Brain pericyte (primary cell): ENCODE measurements at regions not wholly inside any gene's neighbourhood (a gene's known extent, or its start where the extent isn't known, plus 50 kb on each side); places are given as distances from the start of the nearest gene placed in this dataset.

ENCODE experiments used
- DNase-seq: peaks from one replicate; pipeline ENCODE4 v3.0.0-alpha.2; 2012; ENCODE audit warnings: low read depth, low spot score

- DNase-seq, result no peak
Observed at GRCh38 chr4:123922847-123923246, 526.3 kb downstream of the SPRY1 start.

GRCh38 chr4:123924536-123924935, 527.9 kb downstream of the SPRY1 start:
- no peak for DNase-seq

DNA sequence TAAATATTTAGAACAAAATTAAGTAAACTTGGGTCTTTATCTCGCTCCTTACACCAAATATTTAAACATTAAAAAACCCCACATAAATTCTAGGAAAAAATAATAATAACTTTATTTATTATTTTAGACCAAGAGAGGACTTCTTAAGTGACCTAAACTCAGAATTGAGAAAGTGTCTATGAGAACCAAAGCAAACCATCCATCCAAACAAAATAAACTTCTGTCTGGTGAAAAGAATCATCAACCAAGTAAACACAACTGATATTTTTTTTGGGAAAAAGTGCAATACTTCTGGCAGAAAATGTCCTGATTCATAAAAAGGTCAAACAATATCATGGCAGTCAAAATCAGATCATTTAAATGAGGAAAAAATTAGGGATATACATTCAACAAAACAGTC, 533.0 kb downstream of the SPRY1 start:
- peak; percentile 16 for DNase-seq

DNA sequence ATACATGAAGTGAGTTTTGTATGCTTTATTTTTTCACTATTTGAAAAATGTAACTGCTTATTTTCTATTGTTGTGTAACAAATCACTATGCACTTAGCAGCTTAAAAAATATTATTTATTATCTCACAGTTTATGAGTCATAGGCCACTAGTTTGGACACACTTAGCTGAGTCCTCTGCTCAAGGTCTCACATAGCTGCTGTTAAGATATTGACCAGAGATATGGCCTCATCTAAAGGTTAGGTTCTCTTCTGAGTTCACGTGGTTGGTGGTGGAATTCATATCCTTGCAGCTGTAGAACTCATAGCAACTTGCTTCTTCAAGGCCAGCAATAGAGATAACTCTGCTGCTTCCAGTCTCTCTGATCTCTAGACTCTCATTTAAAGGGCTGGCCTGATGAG, 534.4 kb downstream of the SPRY1 start:
- DNase-seq, result no peak

GRCh38 chr4:123934096-123934495, 537.5 kb downstream of the SPRY1 start:
- DNase-seq, result no peak

- no peak for DNase-seq
Observed at GRCh38 chr4:123936621-123937043, 540.0 kb downstream of the SPRY1 start.

GRCh38 chr4:123937581-123937980, 541.0 kb downstream of the SPRY1 start:
- DNase-seq, result no peak

GRCh38 chr4:123939621-123940020, 543.0 kb downstream of the SPRY1 start:
- peak; percentile 13 for DNase-seq

- DNase-seq, result no peak
Observed at GRCh38 chr4:123940604-123941003, 544.0 kb downstream of the SPRY1 start.

GRCh38 chr4:123941306-123941705, 544.7 kb downstream of the SPRY1 start:
- no peak for DNase-seq

- DNase-seq, result no peak
Observed at GRCh38 chr4:123943976-123944375, 547.4 kb downstream of the SPRY1 start.

GRCh38 chr4:123945301-123945700, 548.7 kb downstream of the SPRY1 start:
- DNase-seq, result no peak

DNA sequence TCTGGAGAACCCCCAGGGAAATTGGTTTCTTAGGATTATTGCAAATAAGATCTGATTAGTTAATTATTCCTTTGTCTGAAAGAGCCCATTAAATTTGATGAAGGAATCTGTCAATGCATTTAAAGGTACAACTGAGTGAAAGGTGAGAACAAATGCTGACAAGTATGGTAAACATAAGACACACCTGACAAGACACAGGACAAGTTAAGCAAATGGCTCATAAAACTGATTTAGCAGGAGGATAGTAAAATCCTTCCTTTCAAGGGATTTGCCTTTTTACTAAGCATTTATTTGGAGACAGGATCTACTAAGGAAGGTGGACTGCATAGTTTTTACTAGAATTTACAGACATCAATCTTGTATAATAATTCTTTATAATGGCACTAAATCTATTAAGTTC, 553.9 kb downstream of the SPRY1 start:
- DNase-seq, result no peak

GRCh38 chr4:123952530-123953274, 556.1 kb downstream of the SPRY1 start:
- no peak for DNase-seq

DNA sequence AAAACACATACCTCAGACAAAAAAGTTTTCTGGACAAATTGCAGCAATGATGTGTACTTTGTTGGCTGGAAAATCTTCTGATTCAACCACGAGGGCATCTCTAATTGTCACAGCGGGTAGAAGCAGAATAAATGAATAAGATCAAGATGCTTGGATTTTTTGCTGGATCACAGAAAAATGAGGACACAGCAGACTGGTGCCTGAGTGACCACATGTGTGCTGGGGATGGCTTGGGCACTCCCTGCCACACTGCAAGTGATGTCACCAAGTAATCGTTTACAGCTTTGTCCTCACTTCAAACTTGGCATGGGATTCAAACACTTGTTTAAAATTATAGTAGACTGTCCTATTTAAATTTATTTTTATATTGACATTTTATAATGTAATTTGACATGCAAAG, 557.0 kb downstream of the SPRY1 start:
- no peak for DNase-seq

DNA sequence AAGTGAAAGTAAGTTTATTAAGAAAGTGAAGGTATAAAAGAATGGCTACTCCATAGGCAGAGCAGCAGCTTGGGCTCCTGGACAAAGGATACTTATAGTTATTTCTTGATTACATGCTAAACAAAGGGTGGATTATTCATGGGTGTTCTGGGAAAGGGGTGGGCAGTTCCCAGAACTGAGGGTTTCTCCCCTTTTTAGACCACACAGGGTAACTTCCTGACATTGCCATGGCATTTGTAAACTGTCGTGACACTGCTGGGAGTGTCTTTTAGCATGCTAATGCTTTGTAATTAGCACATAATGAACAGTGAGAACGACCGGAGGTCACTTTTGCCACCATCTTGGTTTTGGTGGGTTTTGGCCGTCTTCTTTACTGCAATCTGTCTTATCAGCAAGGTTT, 557.6 kb downstream of the SPRY1 start:
- DNase-seq, result no peak

DNA sequence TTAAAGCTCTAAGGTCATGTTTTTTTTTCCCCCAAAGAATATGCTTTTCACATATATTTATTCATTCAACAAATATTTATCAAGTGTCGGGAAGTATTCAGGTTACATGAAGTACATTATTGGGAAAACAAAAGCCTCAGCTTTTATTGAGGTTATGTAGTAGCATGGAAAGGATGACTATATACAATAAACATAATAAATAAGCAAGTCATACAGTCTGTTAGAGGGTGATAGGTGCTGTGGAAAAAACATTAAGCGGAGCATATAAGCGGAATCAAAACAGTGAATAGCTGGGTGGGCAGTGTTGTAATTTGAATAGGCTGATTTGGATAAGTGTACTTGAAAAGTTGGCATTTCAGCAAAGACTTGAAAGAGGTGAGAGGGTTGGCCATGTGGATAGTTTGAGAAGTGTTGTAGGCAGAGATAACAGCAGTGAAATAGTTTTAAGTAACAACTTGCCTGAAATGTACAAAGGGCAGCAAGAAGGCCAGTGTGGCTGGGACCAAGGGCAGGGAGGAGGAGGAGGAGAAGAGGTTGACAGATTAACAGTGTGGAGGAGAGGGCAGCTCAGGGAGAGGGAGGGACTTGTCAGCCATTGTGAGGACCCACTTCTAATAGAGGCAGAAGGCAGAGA, 558.7 kb downstream of the SPRY1 start:
- DNase-seq, result no peak

- DNase-seq, result no peak
Observed at GRCh38 chr4:123956204-123956603, 559.6 kb downstream of the SPRY1 start.

- no peak for DNase-seq
Observed at GRCh38 chr4:123966990-123967769, 570.6 kb downstream of the SPRY1 start.

- no peak for DNase-seq
Observed at GRCh38 chr4:123972031-123972430, 575.4 kb downstream of the SPRY1 start.

GRCh38 chr4:123974386-123975149, 578.0 kb downstream of the SPRY1 start:
- no peak for DNase-seq

- DNase-seq, result no peak
Observed at GRCh38 chr4:123976285-123976684, 579.7 kb downstream of the SPRY1 start.
